ENCODE measurements at regions not wholly inside any gene's neighbourhood (a gene's known extent, or its start where the extent isn't known, plus 50 kb on each side); places are given as distances from the start of the nearest gene placed in this dataset.
"Not testable (repeated sequence)": the region's sequence is repeated elsewhere in the genome, so short reads cannot be mapped to it uniquely, and the experiment has no call there.

- DNase-seq (ENCODE audit: low read depth, low spot score), result not testable (repeated sequence)
Observed at GRCh38 chr2:89795530-89795929, 1104.1 kb downstream of the RPIA start.

- DNase-seq (ENCODE audit: low read depth, low spot score), result no peak
Observed at GRCh38 chr2:89797320-89798038, 1106.0 kb downstream of the RPIA start.

GRCh38 chr2:89801207-89801606 lies 1109.7 kb downstream of the RPIA start:
- not testable (repeated sequence) for DNase-seq (ENCODE audit: low read depth, low spot score)

GRCh38 chr2:89806363-89806762 lies 1114.9 kb downstream of the RPIA start:
- not testable (repeated sequence) for DNase-seq (ENCODE audit: low read depth, low spot score)

- DNase-seq (ENCODE audit: low read depth, low spot score), result no peak
Observed at GRCh38 chr2:89811295-89811694, 1119.8 kb downstream of the RPIA start.

- not testable (repeated sequence) for DNase-seq (ENCODE audit: low read depth, low spot score)
Observed at GRCh38 chr2:89811910-89812309, 1120.4 kb downstream of the RPIA start.

- not testable (repeated sequence) for DNase-seq (ENCODE audit: low read depth, low spot score)
Observed at GRCh38 chr2:89814359-89814758, 1122.9 kb downstream of the RPIA start.

GRCh38 chr2:89818873-89819272 lies 1127.4 kb downstream of the RPIA start:
- no peak for DNase-seq (ENCODE audit: low read depth, low spot score)

- DNase-seq (ENCODE audit: low read depth, low spot score), result no peak
Observed at GRCh38 chr2:89819809-89820208, 1128.3 kb downstream of the RPIA start.

GRCh38 chr2:89820248-89820647 lies 1128.8 kb downstream of the RPIA start:
- DNase-seq (ENCODE audit: low read depth, low spot score), result no peak

- DNase-seq (ENCODE audit: low read depth, low spot score), result no peak
Observed at GRCh38 chr2:89821455-89821945, 1130.0 kb downstream of the RPIA start.

GRCh38 chr2:89822342-89822741 lies 1130.9 kb downstream of the RPIA start:
- not testable (repeated sequence) for DNase-seq (ENCODE audit: low read depth, low spot score)

GRCh38 chr2:89823556-89823955 lies 1132.1 kb downstream of the RPIA start:
- DNase-seq (ENCODE audit: low read depth, low spot score), result no peak

GRCh38 chr2:89825034-89825433 lies 1133.6 kb downstream of the RPIA start:
- no peak for DNase-seq (ENCODE audit: low read depth, low spot score)

GRCh38 chr2:89826741-89827140 lies 1135.3 kb downstream of the RPIA start:
- DNase-seq (ENCODE audit: low read depth, low spot score), result not testable (repeated sequence)

GRCh38 chr2:89827829-89828228 lies 1136.4 kb downstream of the RPIA start:
- DNase-seq (ENCODE audit: low read depth, low spot score), result not testable (repeated sequence)

- not testable (repeated sequence) for DNase-seq (ENCODE audit: low read depth, low spot score)
Observed at GRCh38 chr2:89828416-89828815, 1136.9 kb downstream of the RPIA start.

GRCh38 chr2:89828961-89829631 lies 1137.6 kb downstream of the RPIA start:
- DNase-seq (ENCODE audit: low read depth, low spot score), result not testable (repeated sequence)

- DNase-seq (ENCODE audit: low read depth, low spot score), result no peak
Observed at GRCh38 chr2:89829828-89830227, 1138.4 kb downstream of the RPIA start.

GRCh38 chr2:89830341-89831218 lies 1139.1 kb downstream of the RPIA start:
- not testable (repeated sequence) for DNase-seq (ENCODE audit: low read depth, low spot score)

- DNase-seq (ENCODE audit: low read depth, low spot score), result no peak
Observed at GRCh38 chr2:89831641-89832498, 1140.4 kb downstream of the RPIA start.
